Ovary (tissue), 7 donors: ENCODE measurements at regions not wholly inside any gene's neighbourhood (a gene's known extent, or its start where the extent isn't known, plus 50 kb on each side); places are given as distances from the start of the nearest gene placed in this dataset.

Experiments used
- DNase-seq, 5 donors: peaks; one replicate each; pipeline ENCODE4 v3.0.0-alpha.2; 2019 to 2020
- H3K27ac ChIP-seq, 2 donors: fragments of 200-600 bp; one replicate each; pipeline versions ENCODE4 v1.5.1 to v1.8.0; 2019 to 2022
- H3K27me3 ChIP-seq: fragments of 200-600 bp; one replicate; pipeline ENCODE4 v1.8.0; 2022
- H3K36me3 ChIP-seq: fragments of 200-600 bp; sonication (generic); one replicate; pipeline ENCODE4 v1.5.1; 2019
- H3K4me1 ChIP-seq: one replicate; pipeline ENCODE4 v1.8.1; 2013; ENCODE audit warnings: mild to moderate bottlenecking, moderate library complexity; ENCODE audit not compliant: insufficient read depth
- H3K4me3 ChIP-seq: fragments of 200-600 bp; sonication (generic); one replicate; pipeline ENCODE4 v1.5.1; 2017
- H3K9me3 ChIP-seq, 2 donors: fragments of 200-600 bp in 1 of 2; sonication (generic) in 1 of 2; one replicate each; pipeline versions ENCODE4 v1.5.1 to v1.8.1; 2013 to 2019; ENCODE audit warnings: mild to moderate bottlenecking in 1 of 2, moderate library complexity in 1 of 2
- EP300 ChIP-seq: sonication (generic); formaldehyde crosslinking; IDR thresholded peaks from one replicate; pipeline ENCODE4 v1.6.1; 2017; ENCODE audit warnings: antibody characterized with exemption
- POLR2A ChIP-seq: fragments of 450-650 bp; IDR thresholded peaks from one replicate; pipeline ENCODE4 v1.6.1; 2017; ENCODE audit warnings: antibody characterized with exemption, mild to moderate bottlenecking, moderate library complexity
- WGBS, 3 donors: extraction: QIAGEN DNeasy Blood & Tissue Kit in 1 of 3; methylation state at CpG; one replicate each; pipeline versions ENCODE4 v1.1.5 to v1.1.7; 2013 to 2017; 5-methylcytosine and 5-hydroxymethylcytosine counted together
- intact Hi-C, 4 donors: fragments of 100-400 bp; cut with DNase I; formaldehyde crosslinking; loops; one replicate each; pipeline versions ENCODE4 v1.11.0 to v1.15.1; 2022 to 2023
- TF ChIP-seq, protein P1 (sequence below), 3 donors: fragments of 450-650 bp in 2 of 3; fragments of 200-600 bp in 1 of 3; IDR thresholded peaks; one replicate each; pipeline versions ENCODE4 v1.5.1 to v1.8.0; 2016 to 2022; ENCODE audit warnings: antibody characterized with exemption in 3 of 3, mild to moderate bottlenecking in 1 of 3
- donor health status: DM: no; HTN: no; CAD: no; lungs with moderate emphysema.
- donor health status: DM: no; HTN: no; CAD: no.
- donor health status: Bipolar disorder and iron deficiency.
- donor health status: DM: no; HTN: no; CAD: no.
- donor health status: DM: yes; HTN: yes; CAD: no.

DNA sequence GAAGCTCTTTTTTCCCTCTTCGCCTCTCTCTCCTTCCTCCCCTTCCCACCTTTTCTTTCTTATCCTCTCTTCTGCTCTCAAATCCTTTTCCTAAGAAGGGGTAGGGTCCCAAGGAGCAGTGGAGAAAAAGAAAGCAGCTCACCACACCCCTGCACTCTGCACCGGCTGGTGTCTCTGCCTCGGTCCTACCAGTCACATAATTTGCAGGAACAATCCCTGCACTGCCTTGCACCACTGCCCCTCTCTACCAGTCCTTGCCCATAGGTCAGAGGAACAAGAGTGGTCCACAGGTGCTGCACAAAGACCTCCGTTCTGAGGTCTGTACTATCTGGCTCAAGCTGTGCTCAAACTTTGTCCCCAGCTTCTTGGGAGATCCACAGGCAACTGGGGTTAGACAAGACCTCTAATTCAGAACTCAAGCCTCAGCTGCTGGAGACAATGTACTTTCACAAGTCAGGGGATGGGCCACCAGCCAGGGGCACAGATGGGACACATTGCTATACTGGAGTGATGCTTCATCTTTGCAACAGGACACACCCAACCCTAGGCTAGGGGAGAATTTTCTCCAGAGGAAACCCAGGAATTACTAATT, 125.4 kb upstream of the ZNF507 start:
- intact Hi-C loops, result loop anchor here (5.0 to 10.0 kb wide), 4 partner anchors 675 to 1538 kb away; no protein-coding TSS in a partner anchor
- H3K9me3 ChIP-seq, result no peaks in the 10 kb centered on the region
- DNase-seq, result no peak
- no peaks in the 10 kb centered on the region for H3K4me1 ChIP-seq
- no peaks in the 10 kb centered on the region for H3K36me3 ChIP-seq
- TF ChIP-seq POLR2A, result no peak
- TF ChIP-seq, protein P1, sequence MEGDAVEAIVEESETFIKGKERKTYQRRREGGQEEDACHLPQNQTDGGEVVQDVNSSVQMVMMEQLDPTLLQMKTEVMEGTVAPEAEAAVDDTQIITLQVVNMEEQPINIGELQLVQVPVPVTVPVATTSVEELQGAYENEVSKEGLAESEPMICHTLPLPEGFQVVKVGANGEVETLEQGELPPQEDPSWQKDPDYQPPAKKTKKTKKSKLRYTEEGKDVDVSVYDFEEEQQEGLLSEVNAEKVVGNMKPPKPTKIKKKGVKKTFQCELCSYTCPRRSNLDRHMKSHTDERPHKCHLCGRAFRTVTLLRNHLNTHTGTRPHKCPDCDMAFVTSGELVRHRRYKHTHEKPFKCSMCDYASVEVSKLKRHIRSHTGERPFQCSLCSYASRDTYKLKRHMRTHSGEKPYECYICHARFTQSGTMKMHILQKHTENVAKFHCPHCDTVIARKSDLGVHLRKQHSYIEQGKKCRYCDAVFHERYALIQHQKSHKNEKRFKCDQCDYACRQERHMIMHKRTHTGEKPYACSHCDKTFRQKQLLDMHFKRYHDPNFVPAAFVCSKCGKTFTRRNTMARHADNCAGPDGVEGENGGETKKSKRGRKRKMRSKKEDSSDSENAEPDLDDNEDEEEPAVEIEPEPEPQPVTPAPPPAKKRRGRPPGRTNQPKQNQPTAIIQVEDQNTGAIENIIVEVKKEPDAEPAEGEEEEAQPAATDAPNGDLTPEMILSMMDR (IDR thresholded peaks at IDR 0.05), result no peak
- no peak for TF ChIP-seq EP300
- H3K4me3 ChIP-seq, result no peak overlapping the region
- WGBS, 3 donors, result 71 to 80% (median 76%) methylated on average over 4 of the region's 4 CpGs
- H3K27ac ChIP-seq, result no peak overlapping the region
- no peaks in the 10 kb centered on the region for H3K27me3 ChIP-seq

DNA sequence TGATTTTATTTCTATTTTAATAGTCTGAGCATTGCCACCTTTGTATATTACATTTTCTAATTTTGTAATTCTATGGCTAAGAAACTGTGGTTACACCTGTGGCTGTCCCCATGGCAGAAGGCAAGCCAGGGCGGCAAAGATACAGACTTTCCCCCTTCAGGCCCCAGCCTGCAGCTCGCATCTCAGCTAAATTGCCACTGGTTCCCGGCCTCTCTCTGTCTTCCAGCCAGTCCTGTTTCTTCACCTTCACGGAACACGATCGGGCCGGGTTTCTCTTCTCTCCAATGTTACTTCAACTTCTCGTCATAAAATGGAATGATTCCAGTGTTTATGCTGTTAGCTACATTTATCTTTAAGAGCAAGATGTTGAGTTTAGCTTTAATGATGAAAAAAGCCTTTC, 124.5 kb upstream of the ZNF507 start:
- H3K9me3 ChIP-seq, result no peaks in the 10 kb centered on the region
- no peaks in the 10 kb centered on the region for H3K27me3 ChIP-seq
- no peak overlapping the region for H3K27ac ChIP-seq
- intact Hi-C loops, result loop anchor here (5.0 to 10.0 kb wide), 4 partner anchors 676 to 1539 kb away; no protein-coding TSS in a partner anchor
- TF ChIP-seq, protein P1 (IDR thresholded peaks at IDR 0.05), result no peak
- TF ChIP-seq POLR2A (no peak), EP300 (no peak)
- no peaks in the 10 kb centered on the region for H3K4me1 ChIP-seq
- H3K36me3 ChIP-seq, result no peaks in the 10 kb centered on the region
- no peak for DNase-seq
- H3K4me3 ChIP-seq, result no peak overlapping the region
- WGBS, 3 donors, result 87 to 92% (median 88%) methylated on average over 8 of the region's 8 CpGs

DNA sequence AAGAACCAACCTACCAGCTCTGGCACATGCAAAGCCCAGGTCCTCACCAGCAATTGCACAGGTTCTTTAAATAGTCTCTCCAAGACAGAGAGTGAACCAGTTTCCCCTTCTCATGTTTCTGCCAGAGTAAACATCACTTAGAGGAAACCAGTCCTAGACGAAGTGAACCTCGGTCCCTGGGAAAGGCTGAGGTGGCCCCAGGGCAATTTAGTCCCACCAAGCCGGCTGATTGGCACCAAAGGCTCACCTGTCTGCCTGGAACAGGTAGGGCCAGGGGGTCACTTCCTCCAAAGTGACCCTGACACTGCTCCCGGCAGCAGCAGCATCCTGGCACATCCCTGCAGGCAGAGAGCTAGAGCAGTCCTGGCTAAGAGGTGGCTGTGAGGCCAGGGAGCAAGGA, 122.9 kb upstream of the ZNF507 start:
- Histone ChIP-seq H3K9me3 (no peaks in the 10 kb centered on the region), H3K27ac (no peak overlapping the region), H3K36me3 (no peaks in the 10 kb centered on the region), H3K4me3 (no peak overlapping the region), H3K4me1 (no peaks in the 10 kb centered on the region), H3K27me3 (no peaks in the 10 kb centered on the region)
- no peak for TF ChIP-seq EP300
- no peak for TF ChIP-seq POLR2A
- TF ChIP-seq, protein P1 (IDR thresholded peaks at IDR 0.05), result no peak
- WGBS, 3 donors, result 69 to 79% (median 75%) methylated on average over 4 of the region's 4 CpGs
- DNase-seq, result no peak
- intact Hi-C loops, result loop anchor here (5.0 to 10.0 kb wide), 4 partner anchors 678 to 1540 kb away; no protein-coding TSS in a partner anchor

DNA sequence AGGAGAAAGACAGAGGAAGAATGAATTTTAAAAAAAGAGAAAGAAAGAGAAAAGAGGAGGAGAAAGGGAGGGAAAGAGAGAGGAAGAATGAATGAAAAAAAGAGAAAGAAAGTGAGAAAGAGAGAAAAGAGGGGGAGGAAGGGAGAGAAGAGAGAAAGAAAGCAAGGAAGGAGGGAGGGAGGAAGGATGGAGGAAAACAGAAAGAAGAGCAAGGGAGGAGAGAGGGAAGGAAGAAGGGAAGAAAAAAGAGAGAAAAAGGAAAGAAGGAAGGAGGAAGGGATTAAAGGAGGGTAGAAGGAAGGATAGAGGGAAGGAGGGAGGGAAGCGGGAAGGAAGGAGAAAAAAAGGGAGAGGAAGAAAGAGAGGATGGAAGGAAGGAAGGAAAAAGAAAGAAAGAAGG, 122.3 kb upstream of the ZNF507 start:
- WGBS, 3 donors, result 80 to 97% (median 94%) methylated on average over 1 of the region's 1 CpG
- no peak for TF ChIP-seq EP300
- no peak for TF ChIP-seq POLR2A
- TF ChIP-seq, protein P1 (IDR thresholded peaks at IDR 0.05), result no peak
- Histone ChIP-seq H3K27me3 (no peaks in the 10 kb centered on the region), H3K4me1 (no peaks in the 10 kb centered on the region), H3K9me3 (no peaks in the 10 kb centered on the region), H3K27ac (no peak overlapping the region), H3K36me3 (no peaks in the 10 kb centered on the region), H3K4me3 (no peak overlapping the region)
- intact Hi-C loops, result loop anchor here (5.0 to 10.0 kb wide), 4 partner anchors 678 to 1541 kb away; no protein-coding TSS in a partner anchor
- no peak for DNase-seq
